Upper lobe of right lung (tissue), 1 donor: ENCODE measurements at regions not wholly inside any gene's neighbourhood (a gene's known extent, or its start where the extent isn't known, plus 50 kb on each side); places are given as distances from the start of the nearest gene placed in this dataset.

Experiments
- ATAC-seq: fragments of 200-7000 bp; cut with Tn5 transposase; one replicate; pipeline ENCODE4 v1.9.1; 2020; ENCODE audit warnings: mild to moderate bottlenecking, moderate library complexity
- DNase-seq: peaks from one replicate; pipeline ENCODE4 v3.0.0-alpha.2; 2020
- H3K27ac ChIP-seq: fragments of 200-600 bp; one replicate; pipeline ENCODE4 v1.8.0; 2022
- H3K27me3 ChIP-seq: fragments of 200-600 bp; one replicate; pipeline ENCODE4 v1.8.0; 2022; ENCODE audit warnings: mild to moderate bottlenecking
- H3K36me3 ChIP-seq: fragments of 200-600 bp; one replicate; pipeline ENCODE4 v1.8.0; 2022
- H3K4me1 ChIP-seq: fragments of 200-600 bp; one replicate; pipeline ENCODE4 v1.8.0; 2022
- H3K4me3 ChIP-seq: fragments of 200-600 bp; one replicate; pipeline ENCODE4 v1.8.0; 2022; ENCODE audit warnings: mild to moderate bottlenecking
- H3K9me3 ChIP-seq: fragments of 200-600 bp; one replicate; pipeline ENCODE4 v1.8.0; 2022
- intact Hi-C: fragments of 100-400 bp; cut with DNase I; formaldehyde crosslinking; loops from one replicate; pipeline ENCODE4 v1.11.0; 2022
- TF ChIP-seq, protein P1 (sequence below): fragments of 200-600 bp; IDR thresholded peaks from one replicate; pipeline ENCODE4 v1.8.0; 2022; ENCODE audit warnings: antibody characterized with exemption
- donor health status: DM: no; HTN: yes; CAD: no; lungs with severe emphysema.

DNA sequence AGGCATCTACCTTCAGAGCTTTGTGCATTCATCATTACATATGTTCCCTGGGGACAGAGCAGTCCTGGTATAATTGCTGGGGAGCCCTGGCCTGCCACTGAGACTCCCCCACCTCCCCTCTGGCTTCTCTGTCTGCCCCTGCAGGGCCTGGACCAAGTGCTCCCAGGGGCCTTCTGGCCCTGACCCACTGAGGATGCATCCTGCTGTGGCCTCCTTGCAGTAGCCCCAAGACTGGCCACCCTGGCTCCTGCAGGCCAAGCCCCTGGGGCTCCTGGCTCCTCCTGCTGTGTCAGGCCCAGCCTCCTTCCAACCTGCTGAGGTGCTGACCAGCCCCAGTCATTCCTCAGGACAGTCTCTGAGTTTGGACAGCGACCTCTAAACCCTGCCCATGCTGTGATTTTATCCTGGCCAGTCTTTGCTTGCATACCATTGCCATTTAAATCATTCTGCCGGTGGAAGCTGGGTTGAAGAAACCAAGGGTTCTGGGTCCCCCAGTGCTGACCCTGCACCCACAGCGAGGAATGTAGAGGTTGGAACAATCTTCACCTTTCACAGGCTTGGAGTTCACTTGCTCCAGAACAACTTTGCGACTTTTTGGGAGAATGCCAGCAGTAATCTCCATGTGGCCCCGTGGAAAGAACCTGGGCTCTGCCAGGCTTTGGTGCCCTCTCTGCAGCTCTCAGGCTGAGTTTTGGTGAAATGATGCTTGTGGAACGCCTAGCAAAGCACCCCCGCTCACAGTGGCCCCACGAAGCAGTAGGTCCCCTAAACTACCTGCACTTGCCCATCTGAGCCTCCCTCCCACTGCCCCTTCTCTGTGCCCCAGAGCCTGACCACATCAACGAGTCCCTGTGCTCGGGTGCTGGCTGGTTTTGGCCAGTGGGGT is 167.3 kb upstream of the GLI2 start:
- TF ChIP-seq, protein P1, sequence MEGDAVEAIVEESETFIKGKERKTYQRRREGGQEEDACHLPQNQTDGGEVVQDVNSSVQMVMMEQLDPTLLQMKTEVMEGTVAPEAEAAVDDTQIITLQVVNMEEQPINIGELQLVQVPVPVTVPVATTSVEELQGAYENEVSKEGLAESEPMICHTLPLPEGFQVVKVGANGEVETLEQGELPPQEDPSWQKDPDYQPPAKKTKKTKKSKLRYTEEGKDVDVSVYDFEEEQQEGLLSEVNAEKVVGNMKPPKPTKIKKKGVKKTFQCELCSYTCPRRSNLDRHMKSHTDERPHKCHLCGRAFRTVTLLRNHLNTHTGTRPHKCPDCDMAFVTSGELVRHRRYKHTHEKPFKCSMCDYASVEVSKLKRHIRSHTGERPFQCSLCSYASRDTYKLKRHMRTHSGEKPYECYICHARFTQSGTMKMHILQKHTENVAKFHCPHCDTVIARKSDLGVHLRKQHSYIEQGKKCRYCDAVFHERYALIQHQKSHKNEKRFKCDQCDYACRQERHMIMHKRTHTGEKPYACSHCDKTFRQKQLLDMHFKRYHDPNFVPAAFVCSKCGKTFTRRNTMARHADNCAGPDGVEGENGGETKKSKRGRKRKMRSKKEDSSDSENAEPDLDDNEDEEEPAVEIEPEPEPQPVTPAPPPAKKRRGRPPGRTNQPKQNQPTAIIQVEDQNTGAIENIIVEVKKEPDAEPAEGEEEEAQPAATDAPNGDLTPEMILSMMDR, result no peak
- Histone ChIP-seq H3K9me3 (no peaks in the 10 kb centered on the region), H3K4me1 (no peaks in the 10 kb centered on the region), H3K36me3 (no peaks in the 10 kb centered on the region), H3K27me3 (no peaks in the 10 kb centered on the region), H3K27ac (no peak overlapping the region), H3K4me3 (no peak overlapping the region)
- intact Hi-C loops, result no loop called here
- no peak for DNase-seq
- ATAC-seq, result no peak

DNA sequence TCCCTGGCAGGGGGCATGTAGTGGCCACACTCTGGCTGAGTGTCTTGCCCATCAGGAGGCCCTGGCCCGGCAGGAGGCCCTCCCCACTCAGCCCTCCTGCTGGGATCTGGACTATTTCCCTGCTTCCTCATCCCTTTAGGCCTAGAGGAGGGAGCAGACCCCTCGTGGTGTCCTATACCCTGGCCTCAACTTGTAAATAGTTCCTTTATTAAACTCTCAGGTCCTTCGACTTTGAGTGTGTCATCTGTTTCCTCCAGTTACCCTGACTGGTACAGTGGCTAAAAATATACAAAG is 166.7 kb upstream of the GLI2 start:
- intact Hi-C loops, result no loop called here
- Histone ChIP-seq H3K36me3 (no peaks in the 10 kb centered on the region), H3K27me3 (no peaks in the 10 kb centered on the region), H3K4me1 (no peaks in the 10 kb centered on the region), H3K9me3 (no peaks in the 10 kb centered on the region), H3K4me3 (no peak overlapping the region), H3K27ac (no peak overlapping the region)
- no peak for ATAC-seq
- TF ChIP-seq, protein P1, result no peak
- no peak for DNase-seq

DNA sequence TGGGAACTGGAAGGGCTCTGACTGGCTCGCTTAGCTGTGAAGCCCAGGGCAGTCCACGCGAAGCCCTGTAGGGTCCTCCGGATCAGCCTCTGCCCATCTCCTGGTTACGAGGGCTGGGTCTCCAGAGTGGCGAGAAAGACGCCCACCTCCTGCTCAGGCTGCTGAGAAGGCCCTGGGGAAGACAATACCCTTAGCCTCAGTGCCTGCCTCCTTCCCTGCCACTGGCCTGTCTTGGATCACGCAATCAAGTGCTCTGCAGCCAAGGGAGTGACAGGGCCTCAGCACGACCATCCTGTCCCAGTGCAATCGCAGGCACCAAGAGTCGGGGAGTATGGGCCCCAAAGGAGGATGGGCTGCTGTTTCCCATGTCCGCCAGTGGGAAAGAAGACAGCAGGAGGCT is 165.7 kb upstream of the GLI2 start:
- H3K4me1 ChIP-seq, result no peaks in the 10 kb centered on the region
- intact Hi-C loops, result loop anchor here (10.0 kb wide), 1 partner anchor 105 kb away; no protein-coding TSS in a partner anchor
- no peaks in the 10 kb centered on the region for H3K36me3 ChIP-seq
- TF ChIP-seq, protein P1, result no peak
- ATAC-seq (no peak), DNase-seq (no peak)
- no peaks in the 10 kb centered on the region for H3K27me3 ChIP-seq
- H3K27ac ChIP-seq, result no peak overlapping the region
- no peak overlapping the region for H3K4me3 ChIP-seq
- H3K9me3 ChIP-seq, result no peaks in the 10 kb centered on the region

DNA sequence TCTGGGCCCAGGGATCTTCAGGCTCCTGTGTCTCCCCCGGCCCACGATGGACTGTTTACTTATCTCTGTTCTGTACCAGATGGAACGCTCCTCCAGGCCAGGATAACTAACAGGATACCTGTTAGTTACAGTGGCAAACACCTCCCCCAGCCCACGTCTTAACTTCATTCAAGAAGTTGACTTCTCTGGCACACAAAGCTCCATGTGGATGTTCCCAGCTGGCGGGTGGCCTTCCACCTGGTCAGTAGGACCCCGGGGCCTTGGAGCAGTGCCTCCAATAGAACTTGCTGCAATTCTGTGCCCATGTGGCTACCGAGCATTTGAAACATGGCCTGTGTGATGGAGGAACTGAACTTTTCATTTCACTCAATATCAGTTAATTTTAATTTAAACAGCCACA is 165.1 kb upstream of the GLI2 start:
- intact Hi-C loops, result loop anchor here (10.0 kb wide), 1 partner anchor 104 kb away; no protein-coding TSS in a partner anchor
- Histone ChIP-seq H3K4me1 (no peaks in the 10 kb centered on the region), H3K36me3 (no peaks in the 10 kb centered on the region), H3K4me3 (no peak overlapping the region), H3K27me3 (no peaks in the 10 kb centered on the region), H3K27ac (no peak overlapping the region), H3K9me3 (no peaks in the 10 kb centered on the region)
- ATAC-seq (no peak), DNase-seq (no peak)
- TF ChIP-seq, protein P1, result no peak

DNA sequence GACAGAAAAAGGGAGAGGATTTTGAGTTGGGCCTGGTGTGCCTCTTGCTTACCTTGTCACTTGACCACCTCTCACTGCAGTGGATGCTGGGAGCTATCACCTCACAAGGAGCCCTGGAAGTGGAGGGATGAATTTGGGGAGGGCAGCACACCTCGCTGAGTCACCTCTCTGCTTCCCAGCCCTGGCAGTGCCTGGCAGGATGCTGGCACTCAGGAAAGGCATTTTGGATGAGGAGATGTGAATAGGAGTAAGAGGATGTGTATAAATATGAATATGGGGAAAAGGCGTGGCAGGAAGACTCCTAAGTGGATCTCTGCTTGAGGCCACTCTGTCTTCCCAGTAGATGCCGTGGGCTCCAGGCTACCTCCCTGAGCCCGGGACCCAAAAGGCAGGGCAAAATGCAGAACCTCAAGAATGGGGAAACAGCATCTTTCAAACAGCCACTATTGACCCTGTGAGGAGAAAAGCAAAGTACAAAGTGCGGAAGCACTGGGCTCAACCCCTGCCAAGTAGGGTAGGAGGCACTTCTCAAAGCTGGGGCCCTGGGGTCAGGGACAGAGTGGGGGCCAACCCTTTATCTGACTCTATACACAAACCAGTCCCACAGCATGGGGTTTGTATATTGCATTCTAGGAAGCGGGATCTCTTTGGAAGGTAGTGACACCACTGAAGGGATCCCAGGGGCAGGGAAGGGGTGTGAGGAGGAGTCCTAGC is 164.5 kb upstream of the GLI2 start:
- Histone ChIP-seq H3K4me3 (no peak overlapping the region), H3K9me3 (no peaks in the 10 kb centered on the region), H3K36me3 (no peaks in the 10 kb centered on the region), H3K4me1 (no peaks in the 10 kb centered on the region), H3K27ac (no peak overlapping the region), H3K27me3 (no peaks in the 10 kb centered on the region)
- TF ChIP-seq, protein P1, result no peak
- DNase-seq, result no peak
- intact Hi-C loops, result loop anchor here (10.0 kb wide), 1 partner anchor 104 kb away; no protein-coding TSS in a partner anchor
- ATAC-seq, result no peak
